Fibroblast of upper back skin (primary cell): ENCODE measurements at regions not wholly inside any gene's neighbourhood (a gene's known extent, or its start where the extent isn't known, plus 50 kb on each side); places are given as distances from the start of the nearest gene placed in this dataset.

Experiments
- DNase-seq: peaks from one replicate; pipeline ENCODE4 v3.0.0-alpha.2; 2013

DNA sequence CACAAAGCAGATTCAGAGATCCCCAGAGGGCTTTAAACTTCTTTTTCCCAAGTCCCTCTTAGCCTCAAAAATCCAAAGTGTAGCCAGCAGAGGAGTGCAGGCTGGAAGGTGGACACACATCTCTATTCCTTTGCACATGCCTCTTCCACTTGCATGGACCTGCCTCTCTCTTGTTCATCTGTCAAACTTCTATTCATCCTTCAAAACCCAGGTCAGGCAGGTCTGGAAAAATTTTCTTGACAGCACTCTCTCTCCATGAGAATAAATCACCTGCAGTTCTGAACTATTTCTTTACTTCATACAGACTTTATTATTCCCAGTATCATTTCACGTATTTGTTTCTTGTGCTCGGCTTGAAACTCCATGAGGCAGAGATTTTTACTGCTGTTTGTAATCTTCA lies 127.5 kb downstream of the SS18 start:
- DNase-seq, result no peak

DNA sequence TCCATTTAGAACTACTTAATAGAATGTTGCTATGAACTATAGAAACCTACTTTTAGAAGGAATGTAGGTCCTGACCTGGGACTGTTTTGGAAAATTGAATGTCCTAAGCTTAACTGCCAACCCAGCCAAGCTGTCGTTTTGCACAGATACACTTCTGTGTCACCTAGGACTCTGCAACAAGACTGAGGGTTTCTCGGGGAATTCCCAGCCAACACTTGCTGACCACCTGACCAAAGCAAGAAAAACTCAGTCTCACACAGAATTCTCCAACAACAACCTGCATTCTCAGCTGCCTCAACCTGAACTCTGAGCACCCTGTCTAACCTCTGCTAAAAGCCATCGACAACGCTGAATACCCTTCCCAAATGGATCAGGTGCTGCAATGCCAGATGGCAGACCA lies 128.2 kb downstream of the SS18 start:
- no peak for DNase-seq

DNA sequence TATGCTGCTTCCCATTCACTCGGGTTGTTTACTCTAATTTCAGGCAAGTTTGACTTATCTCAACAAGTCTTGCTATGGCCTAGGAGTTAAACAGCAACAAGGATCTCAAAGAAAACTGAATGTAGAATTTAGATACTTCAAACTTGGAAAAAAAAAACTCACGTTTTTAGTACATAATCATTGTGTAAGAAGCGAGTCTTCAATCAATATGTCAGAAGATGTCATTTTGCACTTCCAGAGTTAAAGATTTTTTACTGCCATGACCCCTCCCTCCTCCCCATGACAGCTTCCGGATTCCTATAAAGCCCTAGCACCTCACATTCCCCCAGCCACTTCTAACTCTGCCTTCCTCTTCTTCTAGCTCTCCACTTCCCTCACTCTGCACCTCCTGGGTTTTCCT lies 133.4 kb downstream of the SS18 start:
- DNase-seq, result no peak

DNA sequence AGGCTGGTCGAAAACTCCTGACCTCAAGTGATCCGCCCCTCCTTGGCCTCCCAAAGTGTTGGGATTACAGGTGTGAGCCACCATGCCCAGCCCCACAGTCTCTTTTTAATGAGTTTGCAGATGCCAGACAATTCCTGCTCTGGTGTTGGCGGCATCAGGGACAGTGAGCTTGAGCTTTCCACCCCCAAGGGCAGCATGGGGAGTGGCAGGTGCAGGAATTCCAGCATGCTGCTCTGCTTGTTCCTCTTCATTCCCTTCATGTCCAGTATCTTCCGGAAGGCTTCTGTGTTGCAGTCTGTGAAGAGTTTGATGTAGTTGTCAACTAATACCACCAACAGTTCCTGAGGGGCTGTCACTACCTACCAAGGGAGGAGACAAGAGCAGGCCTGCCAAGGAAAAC lies 137.3 kb downstream of the SS18 start:
- no peak for DNase-seq

DNA sequence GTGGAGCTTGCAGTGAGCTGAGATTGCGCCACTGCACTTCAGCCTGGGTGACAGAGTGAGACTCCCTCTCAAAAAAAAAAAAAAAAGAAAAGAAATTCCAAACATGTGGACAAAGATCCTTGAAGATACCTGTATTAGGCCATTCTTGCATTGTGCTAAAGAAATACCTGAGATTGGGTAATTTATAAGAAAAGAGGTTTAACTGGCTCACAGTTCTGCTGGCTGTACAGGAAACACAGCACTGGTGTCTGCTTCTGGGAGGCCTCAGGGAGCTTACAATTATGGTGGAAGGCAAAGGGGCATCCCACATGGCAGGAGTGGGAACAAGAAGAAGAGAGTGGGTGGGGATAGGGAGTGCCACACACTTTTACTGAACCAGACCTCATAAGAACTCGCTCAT lies 140.1 kb downstream of the SS18 start:
- no peak for DNase-seq

DNA sequence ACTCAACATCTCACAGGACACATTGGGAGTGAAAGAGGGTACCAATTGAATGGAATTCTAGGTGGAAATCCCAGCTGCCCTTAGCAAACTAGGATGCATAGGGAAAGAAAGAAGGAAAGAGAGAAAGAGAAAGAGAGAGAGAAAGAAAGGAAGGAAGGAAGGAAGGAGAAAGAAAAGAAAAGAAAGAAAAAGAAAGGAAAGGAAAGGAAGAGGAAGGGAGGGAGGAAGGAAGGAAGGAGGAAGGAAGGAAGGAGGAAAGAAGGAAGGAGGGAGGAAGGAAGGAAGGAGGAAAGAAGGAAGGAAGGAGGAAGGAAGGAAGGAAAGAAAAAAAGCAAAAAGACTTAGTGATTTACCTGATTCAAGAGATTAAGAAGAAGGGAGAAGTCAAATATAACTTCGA lies 143.9 kb downstream of the SS18 start:
- DNase-seq, result no peak

DNA sequence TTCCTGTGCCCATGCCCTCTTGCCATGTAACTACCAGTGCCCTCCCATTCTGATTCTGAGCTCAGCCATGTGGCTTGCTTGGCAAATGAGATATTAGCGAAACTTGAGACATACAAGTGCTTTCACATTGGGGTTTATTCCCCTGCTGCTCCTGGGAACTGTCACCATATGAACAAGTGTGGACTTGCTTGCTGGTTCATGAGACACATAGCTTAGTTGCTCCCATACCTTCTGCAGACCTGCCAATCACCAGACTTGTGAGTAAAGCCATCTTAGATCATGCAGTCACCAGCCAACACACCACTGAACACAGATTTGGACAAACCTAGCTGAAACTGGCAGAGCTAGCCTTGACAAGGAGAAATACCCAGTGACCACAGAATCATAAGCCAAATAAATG lies 155.1 kb downstream of the SS18 start:
- no peak for DNase-seq

DNA sequence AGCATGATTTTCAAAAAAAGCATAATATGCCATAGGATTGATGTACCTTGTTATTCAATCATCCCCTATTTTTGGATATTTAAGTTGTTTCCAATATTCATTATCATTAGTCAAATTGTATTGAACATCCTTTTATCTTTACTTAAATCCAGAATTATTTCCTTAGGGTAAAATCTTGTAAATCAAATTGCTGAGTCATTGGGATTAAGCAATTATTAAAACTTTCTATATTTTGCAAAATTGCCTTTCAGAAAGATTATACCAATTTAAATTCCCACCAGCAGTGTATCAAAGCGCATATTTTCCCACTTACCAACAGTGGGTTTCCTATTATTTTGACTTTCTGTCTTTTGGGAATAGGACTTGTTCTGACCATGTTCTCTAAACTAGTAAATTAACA lies 159.3 kb downstream of the SS18 start:
- no peak for DNase-seq

DNA sequence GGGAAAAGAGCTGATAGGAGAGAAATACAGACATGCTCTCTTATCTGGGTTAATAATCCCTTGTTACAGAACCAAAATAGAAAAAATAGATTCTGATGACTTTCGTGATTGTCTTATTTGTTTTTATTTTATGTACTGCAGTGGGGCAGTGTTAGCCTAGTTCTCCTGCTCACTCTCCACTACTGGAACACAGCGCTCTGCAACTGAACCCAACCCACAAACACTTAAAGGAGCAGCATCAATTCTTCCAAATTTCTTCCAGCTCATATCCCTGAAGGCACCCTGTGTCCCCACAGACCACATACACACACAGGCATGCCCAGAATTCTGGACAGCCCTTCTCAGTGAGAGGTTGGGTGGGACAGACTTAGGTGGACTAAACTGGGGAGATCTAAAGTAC lies 160.6 kb downstream of the SS18 start:
- DNase-seq, result no peak

DNA sequence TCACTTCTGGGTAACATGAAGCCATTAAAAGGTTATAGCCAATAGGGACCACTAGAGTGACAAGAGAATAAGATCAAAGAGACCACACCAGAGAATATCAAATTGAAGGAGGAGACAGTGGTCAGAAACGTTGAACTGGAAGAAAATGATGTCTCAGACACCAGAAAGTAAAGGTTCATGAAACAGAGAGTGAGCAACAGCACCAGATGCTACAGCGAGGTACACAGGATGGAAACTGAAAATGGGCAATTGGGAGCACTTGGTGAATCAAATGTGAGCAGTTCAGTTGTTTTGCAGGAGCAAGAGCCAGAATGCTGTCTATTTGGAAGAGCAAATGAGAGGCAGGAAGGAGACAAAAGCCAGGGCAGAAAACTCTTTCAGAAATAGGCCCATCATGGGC lies 162.6 kb downstream of the SS18 start:
- DNase-seq, result no peak

DNA sequence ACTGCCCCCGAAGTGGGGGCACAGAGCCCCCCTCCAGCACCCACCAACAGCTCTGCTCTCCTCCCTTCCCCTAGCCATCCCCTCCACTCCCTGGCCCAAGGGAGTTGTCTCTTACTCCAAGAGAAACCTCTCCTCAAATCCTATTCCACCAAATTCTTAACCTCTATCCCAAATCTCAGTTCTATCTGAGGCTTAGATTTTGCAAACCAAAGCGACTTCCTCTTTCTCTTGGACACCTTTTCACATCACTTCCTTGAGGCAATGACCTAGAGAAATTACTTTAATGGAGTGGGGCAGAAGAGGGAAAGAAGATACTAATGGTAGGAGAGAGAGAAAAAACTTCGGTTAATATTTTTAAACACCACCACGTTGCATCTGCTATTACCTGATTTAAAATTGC lies 167.2 kb downstream of the SS18 start:
- DNase-seq, result no peak

DNA sequence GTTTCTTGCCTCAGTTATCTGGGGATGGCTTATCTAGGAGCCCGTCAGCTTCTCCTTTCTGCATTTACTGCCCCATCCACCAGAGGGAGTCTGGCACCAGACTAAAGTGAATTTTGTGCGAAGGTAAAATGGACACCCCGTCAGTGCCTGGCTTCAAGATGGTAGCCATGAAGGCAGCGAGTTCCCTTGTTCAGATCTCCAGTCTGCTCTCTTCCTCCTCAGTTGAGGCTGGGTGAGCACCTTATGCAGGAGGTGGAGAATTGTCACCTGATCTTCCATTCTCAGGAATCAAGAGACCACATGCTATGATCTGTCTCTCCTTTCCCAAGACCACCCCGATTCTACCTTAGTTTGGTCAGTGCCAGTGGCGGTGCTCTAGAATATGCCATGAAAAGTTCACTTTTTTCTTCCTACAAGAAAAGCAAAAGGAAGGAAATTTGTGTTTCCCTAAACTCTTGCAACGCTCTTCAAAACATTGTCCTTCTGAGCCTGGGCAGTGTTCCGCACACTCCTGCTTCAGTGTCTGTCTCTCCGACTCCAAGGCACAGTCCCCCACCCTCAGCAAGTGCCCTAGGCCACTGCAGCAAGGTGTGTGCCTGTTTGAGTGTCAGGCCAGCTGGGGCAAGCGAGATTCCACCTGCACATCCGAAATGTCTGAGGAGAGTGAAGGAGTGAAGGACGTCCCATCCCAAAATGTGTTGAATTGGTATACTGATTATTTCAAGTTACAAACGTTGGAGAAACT lies 168.6 kb downstream of the SS18 start:
- DNase-seq, result peak; percentile 9

DNA sequence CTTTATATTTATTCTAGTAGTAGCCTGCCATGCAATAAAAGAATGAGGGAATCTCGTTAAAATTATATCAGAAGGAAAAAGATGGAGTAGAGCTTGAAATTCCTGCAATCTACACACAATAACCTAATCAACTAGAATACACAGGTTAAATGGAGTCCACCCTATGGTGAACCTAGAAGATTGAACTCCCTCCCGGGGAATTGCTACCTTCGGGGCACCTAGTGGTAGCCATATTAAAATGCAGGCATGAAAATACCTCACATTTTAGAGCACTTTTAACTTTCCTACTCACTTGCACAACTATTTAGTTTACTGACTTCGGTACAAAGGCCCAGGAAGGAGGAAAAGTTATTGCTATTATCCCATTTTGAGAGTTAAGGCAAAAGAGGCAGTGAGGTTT lies 174.5 kb downstream of the SS18 start:
- no peak for DNase-seq

DNA sequence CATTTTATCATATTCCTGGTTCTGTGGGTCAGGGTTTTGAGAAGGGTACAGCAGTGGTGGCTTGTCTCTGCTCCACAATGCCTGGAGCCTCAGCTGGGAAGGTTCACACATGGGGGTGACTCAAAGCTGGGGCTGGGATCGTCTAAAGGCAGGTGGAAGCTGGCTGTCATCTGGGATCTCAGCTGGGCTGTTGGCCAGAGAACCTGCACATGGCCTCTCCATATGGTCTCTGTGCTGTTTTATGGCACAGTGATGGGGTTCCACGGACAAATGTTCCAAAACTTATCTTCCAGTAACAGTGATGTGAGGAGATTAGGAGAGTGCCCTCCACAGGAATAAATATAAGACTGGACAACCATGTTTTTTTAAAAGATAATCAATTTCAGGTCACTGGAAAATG lies 191.4 kb downstream of the SS18 start:
- DNase-seq, result no peak

DNA sequence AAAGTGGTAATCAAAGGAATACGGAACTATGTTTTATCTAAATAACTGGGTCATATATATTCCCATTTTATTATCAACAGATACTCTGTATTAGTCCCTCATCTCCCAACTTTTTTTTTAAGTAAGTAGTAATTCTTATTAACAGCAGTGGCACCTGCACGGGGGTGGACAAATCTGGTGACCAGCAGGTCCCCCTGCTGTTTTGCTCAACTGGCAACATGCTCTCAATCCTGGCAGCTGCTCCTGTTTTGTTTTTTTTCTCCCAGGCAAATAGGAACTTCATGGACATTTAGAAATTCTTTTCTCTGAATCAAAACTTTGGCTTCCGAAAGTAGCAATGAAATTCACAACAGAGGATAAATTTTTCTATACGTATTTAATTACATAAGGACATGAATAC lies 193.5 kb downstream of the SS18 start:
- DNase-seq, result no peak

DNA sequence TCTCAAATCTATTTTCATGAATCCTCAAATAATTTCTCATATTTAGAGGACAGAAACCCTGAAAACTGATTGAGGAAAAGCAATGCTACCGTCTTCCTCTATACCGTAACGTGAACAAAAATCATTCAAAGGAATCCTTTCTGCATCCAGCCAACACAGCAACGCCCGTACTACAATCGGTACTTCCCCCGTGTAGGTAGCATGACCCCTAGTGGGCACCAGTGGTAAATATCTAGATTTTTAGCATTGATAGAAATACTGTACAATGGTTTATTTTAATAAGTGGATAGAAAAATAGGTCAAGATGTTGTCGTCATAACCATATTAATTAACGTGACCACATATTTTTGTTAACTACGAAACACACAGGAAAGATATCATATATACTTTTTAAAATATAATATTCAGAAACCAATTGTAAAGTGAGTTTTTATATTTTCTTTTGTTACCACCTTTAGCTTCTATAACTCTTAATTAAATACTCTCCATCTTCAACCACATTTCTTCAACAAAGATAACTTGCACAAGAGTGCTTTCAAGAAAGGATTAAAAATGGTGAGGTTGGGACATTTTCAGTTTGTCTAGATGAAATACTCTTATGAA lies 194.1 kb downstream of the SS18 start:
- DNase-seq, result peak; percentile 60

DNA sequence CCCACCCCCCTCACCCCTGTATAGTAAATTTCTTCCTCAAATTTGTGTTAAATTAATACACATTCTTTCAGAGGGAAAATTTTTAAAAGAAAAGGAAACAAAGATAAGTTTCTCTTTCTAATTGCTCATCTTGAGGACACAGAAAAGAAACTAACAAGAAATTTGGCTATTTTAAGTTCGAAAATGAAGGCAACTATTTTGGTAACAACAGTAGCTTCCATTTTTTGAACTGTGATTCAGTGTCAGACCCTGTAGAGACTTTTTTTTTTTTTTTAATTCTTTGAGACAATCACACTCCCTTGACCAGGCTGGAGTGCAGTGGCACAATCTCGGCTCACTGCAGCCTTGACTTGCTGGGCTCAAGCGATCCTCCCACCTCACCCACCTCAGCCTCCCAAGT lies 194.9 kb downstream of the SS18 start:
- DNase-seq, result no peak

DNA sequence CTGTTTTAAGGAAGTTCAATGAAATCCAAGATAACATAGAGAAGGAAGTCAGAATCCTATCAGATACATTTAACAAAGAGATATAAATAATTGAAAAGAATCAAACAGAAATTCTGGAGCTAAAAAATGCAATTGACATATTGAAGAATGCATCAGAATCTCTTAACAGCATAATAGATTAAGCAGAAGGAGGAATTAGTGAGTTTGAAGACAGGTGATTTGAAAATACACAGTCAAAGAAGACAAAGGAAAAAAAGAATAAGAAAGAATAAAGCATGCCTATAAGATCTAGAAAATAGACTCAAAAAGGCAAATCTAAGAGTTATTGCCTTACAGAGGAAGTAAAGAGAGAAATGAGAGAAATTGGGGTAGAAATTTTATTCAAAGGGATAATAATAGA lies 204.1 kb downstream of the SS18 start:
- DNase-seq, result no peak

DNA sequence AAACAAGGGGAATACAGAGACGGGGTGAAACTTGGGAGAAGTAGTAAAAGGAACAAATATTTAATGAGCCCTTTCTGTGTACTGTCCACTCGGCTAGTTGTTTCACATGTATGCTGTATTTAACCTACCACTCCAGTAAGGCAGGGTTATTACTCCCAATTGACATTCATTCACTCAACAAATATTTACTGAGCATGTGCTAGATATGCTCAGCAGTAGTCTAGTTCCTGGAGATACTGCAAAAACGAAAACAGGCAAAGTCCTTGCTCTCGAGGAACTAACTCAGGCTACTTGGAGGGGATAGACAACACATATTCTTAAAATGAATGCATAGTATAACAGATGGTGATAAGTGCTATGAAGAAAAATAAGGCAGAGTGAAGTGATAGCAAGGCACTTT lies 207.3 kb downstream of the SS18 start:
- no peak for DNase-seq

DNA sequence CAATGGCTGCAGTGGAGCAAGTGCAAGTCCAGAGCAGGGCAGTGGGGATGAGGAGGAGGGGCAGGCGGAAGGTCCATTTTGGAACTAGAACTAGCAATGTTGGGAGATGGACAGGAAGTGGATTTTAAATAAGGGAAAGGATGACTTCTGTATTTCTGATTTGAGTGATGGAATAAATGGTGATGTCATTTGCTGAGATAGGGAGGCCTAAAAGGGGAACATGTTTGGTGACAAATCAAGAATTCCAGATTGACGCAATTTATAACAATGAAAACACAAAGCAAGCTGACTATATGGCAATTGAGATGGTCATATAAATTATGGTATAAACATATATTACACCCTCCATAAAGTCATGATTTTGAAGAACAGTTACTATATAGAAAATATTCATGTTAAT lies 209.3 kb downstream of the SS18 start:
- DNase-seq, result no peak

DNA sequence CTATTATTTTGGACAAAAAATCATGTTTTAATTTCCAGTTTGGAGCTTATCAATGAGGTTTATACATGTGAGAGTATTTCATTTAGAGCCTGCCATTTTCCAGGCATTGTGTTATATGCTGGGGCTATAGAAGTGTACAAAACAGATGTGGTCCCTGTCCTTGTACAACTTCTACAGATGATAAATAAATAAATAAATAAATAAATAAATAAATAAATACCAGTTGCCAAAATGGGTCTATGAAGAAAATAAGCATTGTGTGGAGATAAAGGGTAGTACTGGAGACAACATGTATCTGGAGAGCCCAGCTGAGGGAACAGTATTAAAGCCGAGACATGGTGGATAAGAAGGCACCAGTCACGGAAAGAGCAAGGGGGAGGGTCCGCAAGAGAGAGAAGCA lies 210.0 kb downstream of the SS18 start:
- DNase-seq, result no peak

DNA sequence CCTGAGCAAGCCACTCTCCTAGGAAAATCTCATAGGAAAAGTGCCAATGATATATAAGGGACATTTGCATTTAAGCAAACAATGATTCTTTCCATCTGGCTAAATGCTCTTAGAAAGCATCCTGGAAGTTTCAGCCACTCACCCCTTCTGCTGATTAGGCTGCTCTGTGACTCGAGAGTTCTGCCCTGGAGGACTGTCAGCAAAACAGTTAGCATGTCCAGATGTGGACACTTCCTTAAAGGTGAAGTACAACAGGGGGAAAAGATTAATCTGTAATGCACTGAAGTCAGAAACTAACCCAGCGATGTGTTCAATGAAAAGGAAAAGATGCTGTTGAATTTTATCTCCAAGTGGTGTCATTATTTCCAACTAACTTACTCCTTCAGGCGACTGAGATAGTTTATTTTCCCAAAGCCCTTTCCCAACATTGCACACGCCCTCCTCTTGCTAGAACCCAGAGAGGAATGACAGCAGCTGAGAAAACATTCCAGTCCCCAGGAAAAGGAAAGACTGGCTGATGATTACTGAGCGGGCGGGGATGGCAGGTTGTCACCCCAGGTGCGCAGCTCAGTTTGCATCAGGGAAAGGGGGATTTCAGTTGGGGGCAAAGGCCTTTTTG lies 214.0 kb downstream of the SS18 start:
- no peak for DNase-seq

DNA sequence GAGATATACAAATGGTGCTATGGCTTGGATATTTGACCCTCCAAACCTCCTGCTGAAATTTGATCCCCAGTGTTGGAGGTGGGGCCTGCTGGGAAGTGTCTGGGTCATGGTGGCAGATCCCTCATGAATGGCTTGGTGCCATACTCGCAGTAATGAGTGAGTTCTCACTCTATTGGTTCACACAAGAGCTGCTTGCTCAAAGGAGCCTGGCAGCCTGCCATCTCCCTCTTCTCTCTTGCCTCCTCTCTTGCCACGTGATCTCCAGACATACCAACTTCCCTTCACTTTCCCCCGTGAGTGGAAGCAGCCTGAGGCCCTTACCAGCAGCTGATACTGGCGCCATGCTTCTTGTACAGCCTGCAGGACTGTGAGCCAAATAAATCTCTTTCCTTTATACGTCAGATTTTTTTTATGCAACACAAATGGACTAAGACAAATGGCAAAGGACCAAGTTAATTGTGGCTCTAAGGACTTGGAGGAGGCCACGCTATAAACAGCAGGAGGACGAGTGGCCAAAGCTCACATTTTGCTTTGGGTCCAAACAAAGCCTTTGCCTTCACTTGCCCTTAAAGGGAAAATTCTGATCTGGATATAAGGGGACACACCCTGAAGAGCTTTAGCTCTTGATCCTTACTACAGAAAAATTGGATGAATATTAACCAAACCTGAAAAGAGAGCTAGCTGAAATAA lies 214.7 kb downstream of the SS18 start:
- DNase-seq, result peak; percentile 2

DNA sequence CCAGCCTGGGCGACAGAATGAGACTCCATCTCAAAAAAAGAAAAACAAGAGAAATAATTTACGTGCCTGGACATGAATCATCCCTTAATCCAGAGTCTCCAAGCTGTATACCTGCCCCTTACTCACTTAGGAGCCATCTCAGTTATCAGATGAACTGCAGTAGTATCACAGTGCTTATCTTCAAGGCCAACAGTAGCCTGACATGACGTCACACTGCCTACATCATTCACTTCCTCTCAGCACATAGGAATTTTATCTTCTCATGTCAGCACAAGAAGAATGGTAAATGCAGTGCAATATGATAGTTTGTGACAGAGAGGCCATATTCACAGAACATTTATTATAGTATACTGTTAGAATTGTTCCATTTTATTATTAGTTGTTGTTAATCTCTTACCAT lies 216.6 kb downstream of the SS18 start:
- no peak for DNase-seq
